ENCODE measurements at regions not wholly inside any gene's neighbourhood (a gene's known extent, or its start where the extent isn't known, plus 50 kb on each side); places are given as distances from the start of the nearest gene placed in this dataset.

- TF ChIP-seq ZNF274 (IDR thresholded peaks at IDR 0.05; ENCODE audit: low read depth, low read length) (no peak), YY1 (IDR thresholded peaks at IDR 0.05; ENCODE audit: insufficient read depth, insufficient read length) (no peak)
Observed at GRCh38 chr1:212539737-212540430, 68.7 kb upstream of the ATF3 start.
